Neural cell (in vitro differentiated cells): ENCODE measurements at regions not wholly inside any gene's neighbourhood (a gene's known extent, or its start where the extent isn't known, plus 50 kb on each side); places are given as distances from the start of the nearest gene placed in this dataset.

ENCODE experiments used
- H2AFZ ChIP-seq: fragments of 200-600, 300-800 bp; sonication (generic), shearing (Covaris generic); 2 replicates; pipeline ENCODE4 v1.6.0; 2014; ENCODE audit warnings: low read depth, mild to moderate bottlenecking, antibody characterized with exemption, low read length, moderate library complexity
- H3F3A ChIP-seq: fragments of 200-600 bp; shearing (Covaris generic); 2 replicates; pipeline ENCODE4 v1.6.1; 2016; ENCODE audit warnings: mild to moderate bottlenecking, moderate library complexity, mixed read lengths, antibody characterized with exemption, low read length; ENCODE audit not compliant: insufficient read depth, poor library complexity, severe bottlenecking
- H3K27ac ChIP-seq: fragments of 200-600, 300-800 bp; sonication (generic), shearing (Covaris generic); 2 replicates; pipeline ENCODE4 v1.5.1; 2014; ENCODE audit warnings: mild to moderate bottlenecking, low read length, moderate library complexity
- H3K27me3 ChIP-seq: fragments of 300-800, 200-600 bp; sonication (generic), shearing (Covaris generic); 2 replicates; pipeline ENCODE4 v1.6.0; 2014; ENCODE audit warnings: mild to moderate bottlenecking, low read depth, low read length, moderate library complexity; ENCODE audit not compliant: insufficient read depth
- H3K36me3 ChIP-seq: fragments of 300-800, 200-600 bp; sonication (generic), shearing (Covaris generic); 2 replicates; pipeline ENCODE4 v1.5.1; 2014; ENCODE audit warnings: mild to moderate bottlenecking, antibody characterized with exemption, low read length, moderate library complexity; ENCODE audit not compliant: insufficient read depth
- H3K4me2 ChIP-seq: fragments of 300-800, 200-600 bp; sonication (generic), shearing (Covaris generic); 2 replicates; pipeline ENCODE4 v1.6.0; 2014; ENCODE audit warnings: mild to moderate bottlenecking, low read length
- H3K4me3 ChIP-seq: fragments of 300-800, 200-600 bp; sonication (generic), shearing (Covaris generic); 2 replicates; pipeline ENCODE4 v1.5.1; 2014; ENCODE audit warnings: mild to moderate bottlenecking, low read length, moderate library complexity
- H3K79me2 ChIP-seq: fragments of 200-600 bp; shearing (Covaris generic); replicated peaks from 2 replicates; pipeline ENCODE4 v1.6.0; 2014; ENCODE audit warnings: mild to moderate bottlenecking, low read length, moderate library complexity; ENCODE audit not compliant: insufficient read depth
- H3K9ac ChIP-seq: fragments of 300-800, 200-600 bp; sonication (generic), shearing (Covaris generic); 2 replicates; pipeline ENCODE4 v1.6.1; 2016; ENCODE audit warnings: mild to moderate bottlenecking, low read length, mixed read lengths
- H3K9me2 ChIP-seq: fragments of 200-600 bp; shearing (Covaris generic); 2 replicates; pipeline ENCODE4 v1.6.1; 2016; ENCODE audit warnings: mild to moderate bottlenecking, low read length, mixed read lengths; ENCODE audit not compliant: insufficient read depth
- H3K9me3 ChIP-seq: fragments of 200-600, 300-800 bp; sonication (generic), shearing (Covaris generic); 2 replicates; pipeline ENCODE4 v1.6.1; 2016; ENCODE audit warnings: mild to moderate bottlenecking, mixed run types, low read length, moderate library complexity, mixed read lengths
- H4K20me1 ChIP-seq: fragments of 200-600 bp; shearing (Covaris generic); 2 replicates; pipeline ENCODE4 v1.6.1; 2016; ENCODE audit warnings: mild to moderate bottlenecking, mixed run types; ENCODE audit not compliant: insufficient read depth
- CTCF ChIP-seq: fragments of 450-650 bp; IDR thresholded peaks from 2 replicates; pipeline ENCODE4 v1.5.1; 2014; ENCODE audit warnings: antibody characterized with exemption, mild to moderate bottlenecking, moderate library complexity; ENCODE audit not compliant: poor library complexity, severe bottlenecking
- EP300 ChIP-seq: fragments of 450-650 bp; conservative IDR thresholded peaks from 2 replicates; pipeline ENCODE4 v1.6.1; 2014; ENCODE audit warnings: antibody characterized with exemption, mild to moderate bottlenecking, moderate library complexity; ENCODE audit not compliant: poor library complexity, severe bottlenecking
- EZH2 ChIP-seq: fragments of 200-600, 300-800 bp; shearing (Covaris generic), sonication (generic); IDR thresholded peaks from 2 replicates; pipeline ENCODE4 v1.6.1; 2014; ENCODE audit warnings: antibody characterized with exemption, low read length, borderline replicate concordance, mild to moderate bottlenecking; ENCODE audit not compliant: insufficient read depth, poor library complexity, severe bottlenecking
- MXI1 ChIP-seq: fragments of 450-650 bp; conservative IDR thresholded peaks from 2 replicates; pipeline ENCODE4 v1.6.1; 2014; ENCODE audit warnings: antibody characterized with exemption, mild to moderate bottlenecking; ENCODE audit not compliant: poor library complexity, severe bottlenecking
- POLR2AphosphoS5 ChIP-seq: IDR thresholded peaks from 2 replicates; pipeline ENCODE4 v1.6.1; 2012
- RAD21 ChIP-seq: fragments of 450-650 bp; conservative IDR thresholded peaks from 2 replicates; pipeline ENCODE4 v1.6.1; 2014; ENCODE audit warnings: antibody characterized with exemption, mild to moderate bottlenecking, moderate library complexity
- REST ChIP-seq: IDR thresholded peaks from 2 replicates; pipeline ENCODE4 v1.6.1; 2012; ENCODE audit warnings: borderline replicate concordance
- SMC3 ChIP-seq: fragments of 450-650 bp; conservative IDR thresholded peaks from 2 replicates; pipeline ENCODE4 v1.6.1; 2014; ENCODE audit warnings: antibody characterized with exemption, mild to moderate bottlenecking, moderate library complexity; ENCODE audit not compliant: poor library complexity
- TAF1 ChIP-seq: IDR thresholded peaks from 2 replicates; pipeline ENCODE4 v1.6.1; 2012; ENCODE audit warnings: low read depth

- Histone ChIP-seq H3K36me3 (no peaks in the 10 kb centered on the region), H3K27ac (no peak overlapping the region), H4K20me1 (no peaks in the 10 kb centered on the region), H3K4me3 (no peak overlapping the region), H2AFZ (no peak overlapping the region), H3K27me3 (no peaks in the 10 kb centered on the region), H3F3A (no peaks in the 10 kb centered on the region), H3K9me3 (no peaks in the 10 kb centered on the region), H3K4me2 (no peak overlapping the region), H3K9ac (no peak overlapping the region), H3K9me2 (no peaks in the 10 kb centered on the region), H3K79me2 (no peaks in the 10 kb centered on the region)
- TF ChIP-seq CTCF: no peak
- TF ChIP-seq POLR2AphosphoS5: no peak
- TF ChIP-seq SMC3: no peak
- TF ChIP-seq EZH2: no peak
- no peak for TF ChIP-seq RAD21
- no peak for TF ChIP-seq MXI1
- no peak for TF ChIP-seq TAF1
- no peak for TF ChIP-seq REST
- no peak for TF ChIP-seq EP300
These were observed 109.5 kb upstream of the SLC28A3 start for GRCh38 chr9:84450029-84450428.

- H3F3A ChIP-seq: no peaks in the 10 kb centered on the region
- no peaks in the 10 kb centered on the region for H3K9me2 ChIP-seq
- H3K27ac ChIP-seq: no peak overlapping the region
- no peak overlapping the region for H3K4me2 ChIP-seq
- no peak for TF ChIP-seq SMC3
- TF ChIP-seq TAF1: no peak
- TF ChIP-seq EZH2: no peak
- TF ChIP-seq EP300: no peak
- TF ChIP-seq REST: no peak
- no peak for TF ChIP-seq CTCF
- no peak for TF ChIP-seq RAD21
- no peaks in the 10 kb centered on the region for H3K9me3 ChIP-seq
- no peaks in the 10 kb centered on the region for H3K79me2 ChIP-seq
- H3K4me3 ChIP-seq: no peak overlapping the region
- H3K27me3 ChIP-seq: no peaks in the 10 kb centered on the region
- no peak overlapping the region for H3K9ac ChIP-seq
- no peaks in the 10 kb centered on the region for H3K36me3 ChIP-seq
- no peak overlapping the region for H2AFZ ChIP-seq
- no peaks in the 10 kb centered on the region for H4K20me1 ChIP-seq
These were observed 116.0 kb upstream of the SLC28A3 start for GRCh38 chr9:84456527-84456926.
